ENCODE measurements at regions not wholly inside any gene's neighbourhood (a gene's known extent, or its start where the extent isn't known, plus 50 kb on each side); places are given as distances from the start of the nearest gene placed in this dataset.

DNA sequence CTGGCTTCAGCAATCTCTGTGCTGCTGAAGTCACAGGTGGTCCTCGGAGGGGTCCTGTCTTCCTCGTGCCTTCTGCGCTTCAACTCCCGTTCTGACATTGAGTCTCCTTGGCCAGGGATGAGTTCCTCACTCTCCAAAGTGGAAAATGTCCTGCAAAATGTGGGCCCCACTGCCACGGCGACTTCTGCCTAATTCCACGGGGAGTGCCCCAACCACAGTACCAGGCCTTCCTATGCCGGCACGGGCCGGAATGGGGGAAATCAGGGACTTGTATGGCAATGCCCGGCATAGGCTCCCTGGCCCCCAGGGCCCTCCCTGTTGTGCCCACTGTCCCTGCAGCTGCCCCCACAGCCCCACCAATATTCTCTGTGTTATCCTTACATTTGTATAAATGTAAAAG is 420.5 kb downstream of the TCERG1L start:
- Mint-ChIP-seq H3K9me3 (peaks cover 0 to 2% (median 0%) of the 10 kb centered on the region in 11 donors), H3K36me3 (no peaks in the 10 kb centered on the region), H3K27ac (no peak overlapping the region), H3K4me3 (no peak overlapping the region), H3K4me1 (peaks cover 0 to 2% (median 0%) of the 10 kb centered on the region in 7 donors), H3K27me3 (peaks cover 0 to 8% (median 6%) of the 10 kb centered on the region in 5 donors)
- DNase-seq: no peak
- no peak overlapping the region for H3K4me3 ChIP-seq (ENCODE audit: low read length)
- H3K9me3 ChIP-seq (ENCODE audit: control insufficient read depth in 2 of 3, low read length in 3 of 3): no peaks in the 10 kb centered on the region
- CTCF ChIA-PET: no interaction called here
- ATAC-seq: no peak
- intact Hi-C loops (cut with micrococcal nuclease): no loop called here
- no peaks in the 10 kb centered on the region for H3K36me3 ChIP-seq (ENCODE audit: control insufficient read depth in 2 of 3, insufficient read depth in 3 of 3, low read length in 3 of 3)
- H3K27ac ChIP-seq (ENCODE audit: low read depth, low read length): no peak overlapping the region
- POLR2A ChIA-PET: no interaction called here
- H3K27me3 ChIP-seq (ENCODE audit: control insufficient read depth in 2 of 2, insufficient read depth in 2 of 2, low read length in 2 of 2): no peaks in the 10 kb centered on the region
- no peaks in the 10 kb centered on the region for H3K4me1 ChIP-seq (ENCODE audit: control insufficient read depth in 2 of 2, insufficient read depth in 2 of 2, low read length in 2 of 2)

DNA sequence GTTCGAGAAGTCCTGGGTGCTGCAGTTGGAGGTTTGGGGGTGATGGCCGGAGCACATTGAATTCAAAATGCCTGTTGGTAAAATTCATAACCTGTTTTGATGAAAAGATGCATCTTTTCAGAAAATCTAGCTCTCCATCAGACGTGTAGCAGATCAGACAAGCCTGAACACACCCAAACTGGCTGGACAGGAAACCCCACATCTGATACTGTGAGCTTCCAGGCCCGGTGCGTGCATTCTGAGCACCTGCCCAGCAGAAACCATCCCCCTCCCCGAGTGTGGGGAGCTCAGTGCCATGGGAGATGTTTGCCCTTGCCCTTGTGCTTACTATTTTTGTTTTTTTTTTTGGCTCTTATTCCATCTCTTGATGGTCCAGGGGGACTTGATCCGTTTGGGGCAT is 417.1 kb downstream of the TCERG1L start:
- peaks cover 0 to 3% (median 0%) of the 10 kb centered on the region in 5 donors for H3K27me3 Mint-ChIP-seq
- ATAC-seq (no peak), DNase-seq (no peak)
- H3K4me3 Mint-ChIP-seq: no peak overlapping the region
- H3K36me3 Mint-ChIP-seq: no peaks in the 10 kb centered on the region
- H3K4me1 Mint-ChIP-seq: peaks cover 0 to 2% (median 0%) of the 10 kb centered on the region in 7 donors
- Histone ChIP-seq H3K9me3 (ENCODE audit: control insufficient read depth in 2 of 3, low read length in 3 of 3) (no peaks in the 10 kb centered on the region), H3K27ac (ENCODE audit: low read depth, low read length) (no peak overlapping the region), H3K4me1 (ENCODE audit: control insufficient read depth in 2 of 2, insufficient read depth in 2 of 2, low read length in 2 of 2) (no peaks in the 10 kb centered on the region), H3K27me3 (ENCODE audit: control insufficient read depth in 2 of 2, insufficient read depth in 2 of 2, low read length in 2 of 2) (no peaks in the 10 kb centered on the region), H3K4me3 (ENCODE audit: low read length) (no peak overlapping the region), H3K36me3 (ENCODE audit: control insufficient read depth in 2 of 3, insufficient read depth in 3 of 3, low read length in 3 of 3) (no peaks in the 10 kb centered on the region)
- CTCF ChIA-PET: no interaction called here
- H3K9me3 Mint-ChIP-seq: peaks cover 0 to under 1% (median 0%) of the 10 kb centered on the region in 11 donors
- H3K27ac Mint-ChIP-seq: no peak overlapping the region
- intact Hi-C loops (cut with micrococcal nuclease): no loop called here
- POLR2A ChIA-PET: no interaction called here

DNA sequence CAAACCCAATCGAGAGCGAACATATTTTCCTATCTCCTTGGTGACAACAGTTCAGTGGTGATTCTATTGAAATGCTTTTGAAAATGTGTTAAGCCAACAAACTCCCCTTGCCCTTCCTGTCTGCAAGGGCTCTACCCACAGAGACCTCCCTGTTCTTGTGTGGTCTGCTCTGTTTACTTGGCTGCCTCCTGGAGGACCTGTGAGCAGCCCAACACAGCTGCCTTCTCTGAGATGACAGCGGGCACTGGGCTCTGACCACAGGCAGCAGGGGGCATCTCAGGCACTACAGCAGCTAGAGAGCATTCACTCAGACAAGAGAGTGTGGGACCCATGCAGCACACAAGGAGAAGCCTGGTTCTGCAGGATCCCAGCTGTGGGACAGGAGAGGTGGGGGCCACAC is 416.4 kb downstream of the TCERG1L start:
- no peaks in the 10 kb centered on the region for H3K36me3 ChIP-seq (ENCODE audit: control insufficient read depth in 2 of 3, insufficient read depth in 3 of 3, low read length in 3 of 3)
- H3K9me3 Mint-ChIP-seq: peaks cover 0 to 2% (median 0%) of the 10 kb centered on the region in 11 donors
- DNase-seq (no peak), ATAC-seq (no peak)
- H3K27ac Mint-ChIP-seq: no peak overlapping the region
- ChIA-PET CTCF (no interaction called here), POLR2A (no interaction called here)
- H3K36me3 Mint-ChIP-seq: no peaks in the 10 kb centered on the region
- intact Hi-C loops (cut with micrococcal nuclease): no loop called here
- no peaks in the 10 kb centered on the region for H3K27me3 ChIP-seq (ENCODE audit: control insufficient read depth in 2 of 2, insufficient read depth in 2 of 2, low read length in 2 of 2)
- H3K4me3 Mint-ChIP-seq: no peak overlapping the region
- H3K4me1 Mint-ChIP-seq: peaks cover 0 to 2% (median 0%) of the 10 kb centered on the region in 7 donors
- no peak overlapping the region for H3K4me3 ChIP-seq (ENCODE audit: low read length)
- H3K4me1 ChIP-seq (ENCODE audit: control insufficient read depth in 2 of 2, insufficient read depth in 2 of 2, low read length in 2 of 2): no peaks in the 10 kb centered on the region
- H3K27me3 Mint-ChIP-seq: peaks cover 0 to 3% (median 0%) of the 10 kb centered on the region in 5 donors
- H3K27ac ChIP-seq (ENCODE audit: low read depth, low read length): no peak overlapping the region
- no peaks in the 10 kb centered on the region for H3K9me3 ChIP-seq (ENCODE audit: control insufficient read depth in 2 of 3, low read length in 3 of 3)

DNA sequence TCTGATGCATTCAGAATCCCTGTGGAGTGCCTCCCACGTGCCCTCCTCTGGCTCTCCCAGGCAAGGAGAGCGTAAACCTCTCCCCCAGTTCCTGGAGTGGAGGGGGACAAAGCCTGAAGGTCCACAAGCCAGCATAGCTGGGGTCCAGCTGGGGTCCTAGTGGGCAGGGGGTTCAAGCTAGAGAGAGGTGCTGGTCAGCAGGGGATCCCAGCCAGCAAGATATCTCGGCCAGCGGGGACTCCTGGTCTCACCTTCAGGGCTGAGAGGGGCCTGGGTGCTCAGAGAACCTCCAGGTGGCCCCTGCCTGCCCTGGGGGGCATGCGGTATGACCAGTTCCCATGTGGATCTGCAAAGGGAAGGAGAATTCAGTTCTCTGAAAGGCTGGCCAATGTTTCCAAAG is 413.7 kb downstream of the TCERG1L start:
- intact Hi-C loops (cut with micrococcal nuclease): no loop called here
- Histone ChIP-seq H3K36me3 (ENCODE audit: control insufficient read depth in 2 of 3, insufficient read depth in 3 of 3, low read length in 3 of 3) (no peaks in the 10 kb centered on the region), H3K9me3 (ENCODE audit: control insufficient read depth in 2 of 3, low read length in 3 of 3) (no peaks in the 10 kb centered on the region), H3K27ac (ENCODE audit: low read depth, low read length) (no peak overlapping the region), H3K27me3 (ENCODE audit: control insufficient read depth in 2 of 2, insufficient read depth in 2 of 2, low read length in 2 of 2) (no peaks in the 10 kb centered on the region), H3K4me3 (ENCODE audit: low read length) (no peak overlapping the region), H3K4me1 (ENCODE audit: control insufficient read depth in 2 of 2, insufficient read depth in 2 of 2, low read length in 2 of 2) (no peaks in the 10 kb centered on the region)
- ChIA-PET POLR2A (no interaction called here), CTCF (no interaction called here)
- Mint-ChIP-seq H3K4me3 (no peak overlapping the region), H3K4me1 (no peaks in the 10 kb centered on the region), H3K9me3 (peaks cover 0 to 3% (median 0%) of the 10 kb centered on the region in 11 donors), H3K36me3 (no peaks in the 10 kb centered on the region), H3K27me3 (no peaks in the 10 kb centered on the region), H3K27ac (no peak overlapping the region)
- DNase-seq: no peak
- ATAC-seq: no peak

DNA sequence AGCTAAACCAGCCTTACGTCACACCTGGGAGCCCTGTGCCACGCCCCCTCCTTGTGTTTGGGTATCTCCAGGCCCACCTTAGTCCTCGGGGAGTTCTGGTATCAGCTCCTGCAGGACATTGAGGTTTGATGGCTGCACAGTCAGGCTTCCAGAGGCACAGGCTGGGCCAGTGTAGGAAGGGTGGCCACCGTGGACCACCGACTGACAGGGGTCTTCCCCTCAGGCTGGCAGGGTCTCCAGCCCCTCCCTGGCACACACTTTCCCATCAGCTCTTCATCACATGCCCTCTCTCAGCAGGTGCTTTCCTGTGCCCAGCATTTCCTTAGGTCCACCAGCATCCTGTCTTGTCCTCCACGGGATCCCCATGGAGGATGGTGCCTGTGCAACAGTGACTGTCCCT is 413.1 kb downstream of the TCERG1L start:
- no peaks in the 10 kb centered on the region for H3K27me3 Mint-ChIP-seq
- Histone ChIP-seq H3K27ac (ENCODE audit: low read depth, low read length) (no peak overlapping the region), H3K9me3 (ENCODE audit: control insufficient read depth in 2 of 3, low read length in 3 of 3) (no peaks in the 10 kb centered on the region), H3K4me3 (ENCODE audit: low read length) (no peak overlapping the region), H3K4me1 (ENCODE audit: control insufficient read depth in 2 of 2, insufficient read depth in 2 of 2, low read length in 2 of 2) (no peaks in the 10 kb centered on the region), H3K27me3 (ENCODE audit: control insufficient read depth in 2 of 2, insufficient read depth in 2 of 2, low read length in 2 of 2) (no peaks in the 10 kb centered on the region), H3K36me3 (ENCODE audit: control insufficient read depth in 2 of 3, insufficient read depth in 3 of 3, low read length in 3 of 3) (no peaks in the 10 kb centered on the region)
- DNase-seq (no peak), ATAC-seq (no peak)
- no peak overlapping the region for H3K27ac Mint-ChIP-seq
- no peaks in the 10 kb centered on the region for H3K36me3 Mint-ChIP-seq
- H3K9me3 Mint-ChIP-seq: peaks cover 0 to 3% (median 0%) of the 10 kb centered on the region in 11 donors
- intact Hi-C loops (cut with micrococcal nuclease): no loop called here
- no peaks in the 10 kb centered on the region for H3K4me1 Mint-ChIP-seq
- ChIA-PET POLR2A (no interaction called here), CTCF (no interaction called here)
- H3K4me3 Mint-ChIP-seq: no peak overlapping the region

DNA sequence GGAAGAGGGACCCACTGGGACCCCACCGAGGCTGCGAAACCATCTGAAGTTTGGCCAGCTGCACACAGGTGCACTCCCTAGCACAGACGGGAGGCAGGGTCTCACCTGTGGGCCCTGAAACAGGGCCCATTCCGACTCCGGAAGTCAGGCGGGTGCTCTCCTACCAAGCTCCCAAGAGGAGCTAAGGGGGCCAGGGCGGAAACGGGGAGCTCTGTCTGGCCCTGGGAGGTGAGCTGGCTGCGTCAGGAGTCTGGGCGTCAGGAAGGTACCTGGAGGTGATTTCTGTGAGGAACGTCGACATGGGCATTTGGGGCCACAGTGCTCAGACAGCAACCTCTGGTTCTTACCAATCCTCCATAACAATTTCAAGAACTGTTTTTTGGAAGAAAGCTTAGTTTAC is 411.7 kb downstream of the TCERG1L start:
- ATAC-seq (no peak), DNase-seq (no peak)
- H3K27me3 ChIP-seq (ENCODE audit: control insufficient read depth in 2 of 2, insufficient read depth in 2 of 2, low read length in 2 of 2): no peaks in the 10 kb centered on the region
- no peaks in the 10 kb centered on the region for H3K36me3 ChIP-seq (ENCODE audit: control insufficient read depth in 2 of 3, insufficient read depth in 3 of 3, low read length in 3 of 3)
- H3K27ac Mint-ChIP-seq: no peak overlapping the region
- intact Hi-C loops (cut with micrococcal nuclease): no loop called here
- ChIA-PET POLR2A (interaction anchor here (0.6 kb wide), 1 partner anchor 226 kb away, joined by 3 read pairs; no protein-coding TSS in a partner anchor), CTCF (no interaction called here)
- no peak overlapping the region for H3K4me3 Mint-ChIP-seq
- no peaks in the 10 kb centered on the region for H3K36me3 Mint-ChIP-seq
- H3K9me3 Mint-ChIP-seq: peaks cover 0 to 3% (median 0%) of the 10 kb centered on the region in 11 donors
- no peaks in the 10 kb centered on the region for H3K4me1 Mint-ChIP-seq
- H3K4me1 ChIP-seq (ENCODE audit: control insufficient read depth in 2 of 2, insufficient read depth in 2 of 2, low read length in 2 of 2): no peaks in the 10 kb centered on the region
- H3K27ac ChIP-seq (ENCODE audit: low read depth, low read length): no peak overlapping the region
- no peak overlapping the region for H3K4me3 ChIP-seq (ENCODE audit: low read length)
- H3K27me3 Mint-ChIP-seq: no peaks in the 10 kb centered on the region
- H3K9me3 ChIP-seq (ENCODE audit: control insufficient read depth in 2 of 3, low read length in 3 of 3): no peaks in the 10 kb centered on the region

DNA sequence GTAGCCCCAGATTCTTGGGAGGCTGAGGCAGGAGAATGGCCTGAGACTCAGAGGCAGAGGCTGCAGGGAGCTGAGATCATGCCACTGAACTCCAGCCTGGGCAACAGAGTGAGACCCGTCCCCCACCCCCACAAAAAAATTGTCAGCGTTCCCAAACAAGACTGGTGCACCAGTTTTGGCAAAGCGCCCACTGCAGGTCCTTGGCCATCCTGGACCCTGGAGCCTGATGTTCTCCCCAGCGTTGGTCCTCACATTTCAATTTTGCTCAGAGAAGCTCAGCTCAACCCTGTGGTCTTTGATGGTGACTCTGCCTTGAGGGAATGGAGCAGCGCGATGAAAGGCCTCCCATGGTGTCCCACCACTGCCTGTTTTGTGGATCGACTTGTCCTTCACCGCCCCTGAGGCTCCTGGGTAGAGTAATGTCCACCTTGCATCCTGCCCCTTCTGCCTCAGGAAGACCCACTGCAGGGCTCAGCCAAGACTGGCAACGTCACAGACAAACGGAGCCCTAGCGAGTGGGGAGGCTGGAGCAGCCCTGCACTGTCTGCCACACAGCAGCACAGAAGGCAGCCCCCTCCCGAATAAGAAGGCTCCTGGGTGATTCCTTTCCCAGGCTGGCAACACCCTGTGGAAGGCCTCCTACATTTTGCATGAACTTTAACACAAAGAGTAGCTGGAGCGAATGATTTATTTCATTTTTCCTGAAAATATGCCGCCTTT is 410.9 kb downstream of the TCERG1L start:
- Histone ChIP-seq H3K36me3 (ENCODE audit: control insufficient read depth in 2 of 3, insufficient read depth in 3 of 3, low read length in 3 of 3) (no peaks in the 10 kb centered on the region), H3K4me1 (ENCODE audit: control insufficient read depth in 2 of 2, insufficient read depth in 2 of 2, low read length in 2 of 2) (no peaks in the 10 kb centered on the region), H3K27me3 (ENCODE audit: control insufficient read depth in 2 of 2, insufficient read depth in 2 of 2, low read length in 2 of 2) (no peaks in the 10 kb centered on the region), H3K27ac (ENCODE audit: low read depth, low read length) (no peak overlapping the region), H3K4me3 (ENCODE audit: low read length) (no peak overlapping the region), H3K9me3 (ENCODE audit: control insufficient read depth in 2 of 3, low read length in 3 of 3) (no peaks in the 10 kb centered on the region)
- Mint-ChIP-seq H3K4me1 (no peaks in the 10 kb centered on the region), H3K36me3 (no peaks in the 10 kb centered on the region), H3K9me3 (peaks cover 0 to 5% (median 0%) of the 10 kb centered on the region in 11 donors), H3K27ac (no peak overlapping the region), H3K4me3 (no peak overlapping the region), H3K27me3 (no peaks in the 10 kb centered on the region)
- ATAC-seq (no peak), DNase-seq (no peak)
- POLR2A ChIA-PET: interaction anchor here (0.6 kb wide), 1 partner anchor 225 kb away, joined by 3 read pairs; no protein-coding TSS in a partner anchor
- CTCF ChIA-PET: no interaction called here
- intact Hi-C loops (cut with micrococcal nuclease): no loop called here
